ENCODE measurements at regions not wholly inside any gene's neighbourhood (a gene's known extent, or its start where the extent isn't known, plus 50 kb on each side); places are given as distances from the start of the nearest gene placed in this dataset.

- H4K91ac ChIP-seq (replicated peaks; ENCODE audit: insufficient read length, low read length) = no peak overlapping the region
- H2BK20ac ChIP-seq (ENCODE audit: low read length) = no peak overlapping the region
- H3K79me2 ChIP-seq (ENCODE audit: control insufficient read depth in 1 of 2, insufficient read depth in 2 of 2, low read length in 2 of 2) = no peaks in the 10 kb centered on the region
- H3K56ac ChIP-seq (replicated peaks; ENCODE audit: insufficient read length, low read depth, low read length) = no peak overlapping the region
- no peak overlapping the region; the same call in 1 of the 2 replicates for H2AFZ ChIP-seq (ENCODE audit: low read length)
- no peak overlapping the region for H2AK5ac ChIP-seq (ENCODE audit: low read depth, low read length)
- H3K79me1 ChIP-seq (ENCODE audit: low read depth, low read length) = no peaks in the 10 kb centered on the region
- no peak overlapping the region for H4K8ac ChIP-seq (ENCODE audit: extremely low read depth, insufficient read depth, low read length)
- FAIRE-seq (no peak), DNase-seq (ENCODE audit: low read depth in 1 of 2, low spot score in 2 of 2) (no peak)
- WGBS, 2 experiments (ENCODE audit: extremely low coverage in 1 of 2, insufficient coverage in 1 of 2, insufficient read length in 1 of 2, insufficient replicate concordance in 2 of 2, low coverage in 1 of 2, low lambda C conversion rate in 2 of 2, missing lambda C conversion rate in 1 of 2) = 89% methylated on average over 2 of the region's 2 CpGs; no CpG with 5 or more reads in 1 of the 2 experiments
- TF ChIP-seq ASH2L (IDR thresholded peaks at IDR 0.05; ENCODE audit: low read length) (no peak), SRF (IDR thresholded peaks at IDR 0.05; ENCODE audit: low read depth, low read length) (no peak), SP1 (IDR thresholded peaks at IDR 0.05; ENCODE audit: low read depth, low read length) (no peak), TAF7 (optimal IDR thresholded peaks at IDR 0.05; ENCODE audit: borderline replicate concordance, low read depth, low read length) (no peak), MAFK (IDR thresholded peaks at IDR 0.05; ENCODE audit: low read depth, low read length) (no peak), ATF3 (IDR thresholded peaks at IDR 0.05; ENCODE audit: insufficient read depth, low read depth, low read length) (no peak), CHD1 (IDR thresholded peaks at IDR 0.05; ENCODE audit: low read depth, low read length) (no peak), RNF2 (IDR thresholded peaks at IDR 0.05; ENCODE audit: borderline replicate concordance, low read depth, low read length, missing control alignments, poor library complexity, severe bottlenecking) (no peak), CBX8 (IDR thresholded peaks at IDR 0.05; ENCODE audit: borderline replicate concordance, low read depth, low read length) (no peak), CEBPB (IDR thresholded peaks at IDR 0.05; ENCODE audit: low read depth, low read length) (no peak)
- H3K9me3 ChIP-seq (ENCODE audit: insufficient read depth in 2 of 2, low read depth in 1 of 2, low read length in 1 of 2) = no peaks in the 10 kb centered on the region
- no peak overlapping the region for H3K4me3 ChIP-seq (ENCODE audit: extremely low read depth in 1 of 4, insufficient read depth in 2 of 4, low read depth in 3 of 4, low read length in 4 of 4)
- no peak overlapping the region for H4K5ac ChIP-seq (ENCODE audit: insufficient read length, low read depth, low read length)
- no peak overlapping the region for H2BK15ac ChIP-seq (ENCODE audit: low read length)
- H4K20me1 ChIP-seq (replicated peaks in 1 of 2; ENCODE audit: control insufficient read depth in 1 of 2, insufficient read depth in 2 of 2, low read length in 2 of 2) = no peaks in the 10 kb centered on the region
- H3K4me1 ChIP-seq (replicated peaks in 1 of 4; ENCODE audit: control insufficient read depth in 3 of 4, insufficient read depth in 4 of 4, low read length in 3 of 4) = no peaks in the 10 kb centered on the region
- H3K23me2 ChIP-seq (ENCODE audit: low read depth, low read length) = no peaks in the 10 kb centered on the region; the same call in 1 of the 2 replicates
- H3K27me3 ChIP-seq (replicated peaks in 1 of 4; ENCODE audit: control insufficient read depth in 3 of 4, extremely low read depth in 1 of 4, insufficient read depth in 3 of 4, low read length in 3 of 4) = no peaks in the 10 kb centered on the region
- no peak overlapping the region for H3K23ac ChIP-seq (ENCODE audit: insufficient read length)
- no peaks in the 10 kb centered on the region for H3K36me3 ChIP-seq (ENCODE audit: control insufficient read depth in 2 of 4, insufficient read depth in 4 of 4, low read length in 3 of 4)
- no peak overlapping the region for H3K4me2 ChIP-seq (ENCODE audit: insufficient read depth in 1 of 2, low read depth in 2 of 2, low read length in 2 of 2)
- no peak overlapping the region for H3K9ac ChIP-seq (replicated peaks in 1 of 4; ENCODE audit: extremely low read depth in 1 of 4, low read depth in 3 of 4, low read length in 3 of 4)
- no peak overlapping the region for H3K18ac ChIP-seq (ENCODE audit: extremely low read depth, low read length)
- CTCF ChIA-PET (ENCODE audit: partially characterized antibody) = interaction anchor here (0.6 kb wide), 1 partner anchor 419 kb away, joined by 4 read pairs; no protein-coding TSS in a partner anchor
- H3K4ac ChIP-seq (replicated peaks; ENCODE audit: insufficient read length, low read depth, low read length) = no peak overlapping the region
- H2BK120ac ChIP-seq (replicated peaks; ENCODE audit: low read depth, low read length) = no peak overlapping the region
- no peak overlapping the region for H2BK12ac ChIP-seq (ENCODE audit: low read depth, low read length)
- H3K14ac ChIP-seq (ENCODE audit: insufficient read length) = no peak overlapping the region
- POLR2A ChIA-PET (ENCODE audit: partially characterized antibody) = no interaction called here
- H2BK5ac ChIP-seq (ENCODE audit: low read depth, low read length) = no peak overlapping the region
- H3K27ac ChIP-seq (ENCODE audit: low read depth, low read length) = no peak overlapping the region
Measured at GRCh38 chr7:41084381-41084780, 618.5 kb downstream of the INHBA start.
